HL-60 (cell line): ENCODE measurements at regions not wholly inside any gene's neighbourhood (a gene's known extent, or its start where the extent isn't known, plus 50 kb on each side); places are given as distances from the start of the nearest gene placed in this dataset.

Experiments used
- DNase-seq, 2 experiments: peaks; one replicate each; pipeline ENCODE4 v3.0.0-alpha.2; 2010 to 2020; ENCODE audit warnings: low read depth in 1 of 2, low spot score in 1 of 2
- H3K27ac ChIP-seq: fragments of 250-450 bp; sonication (Bioruptor Pico); replicated peaks from 2 replicates; pipeline ENCODE4 v1.5.1; 2020; ENCODE audit warnings: mild to moderate bottlenecking, moderate library complexity
- H3K27me3 ChIP-seq: fragments of 250-450 bp; sonication (Bioruptor Pico); 2 replicates; pipeline ENCODE4 v1.5.1; 2021; ENCODE audit warnings: mild to moderate bottlenecking, moderate library complexity; ENCODE audit not compliant: insufficient read depth, poor library complexity, severe bottlenecking
- H3K4me3 ChIP-seq: replicated peaks from 2 replicates; pipeline ENCODE4 v1.5.1; 2011; ENCODE audit warnings: mild to moderate bottlenecking, control low read depth, low read length; ENCODE audit not compliant: insufficient read depth
- GABPA ChIP-seq: IDR thresholded peaks from 2 replicates; pipeline ENCODE4 v1.6.1; 2012; ENCODE audit warnings: low read depth
- POLR2AphosphoS5 ChIP-seq: IDR thresholded peaks from 2 replicates; pipeline ENCODE4 v1.6.1; 2012; ENCODE audit warnings: low read depth
- SPI1 ChIP-seq: IDR thresholded peaks from 2 replicates; pipeline ENCODE4 v1.6.1; 2012; ENCODE audit warnings: low read depth, mild to moderate bottlenecking, borderline replicate concordance
- TF ChIP-seq, protein P1 (sequence below): IDR thresholded peaks from one replicate; pipeline ENCODE4 v1.5.1; 2011; ENCODE audit warnings: low read length, control low read depth, inconsistent platforms; ENCODE audit not compliant: insufficient read depth
- TF ChIP-seq, protein P2 (sequence below): IDR thresholded peaks from 2 replicates; pipeline ENCODE4 v1.6.1; 2012; ENCODE audit warnings: low read depth; ENCODE audit not compliant: insufficient replicate concordance

GRCh38 chr11:23079382-23079813, 219.1 kb upstream of the CCDC179 start:
- DNase-seq: no peak
- no peaks in the 10 kb centered on the region for H3K27me3 ChIP-seq
- no peak overlapping the region for H3K4me3 ChIP-seq
- TF ChIP-seq, protein P1, sequence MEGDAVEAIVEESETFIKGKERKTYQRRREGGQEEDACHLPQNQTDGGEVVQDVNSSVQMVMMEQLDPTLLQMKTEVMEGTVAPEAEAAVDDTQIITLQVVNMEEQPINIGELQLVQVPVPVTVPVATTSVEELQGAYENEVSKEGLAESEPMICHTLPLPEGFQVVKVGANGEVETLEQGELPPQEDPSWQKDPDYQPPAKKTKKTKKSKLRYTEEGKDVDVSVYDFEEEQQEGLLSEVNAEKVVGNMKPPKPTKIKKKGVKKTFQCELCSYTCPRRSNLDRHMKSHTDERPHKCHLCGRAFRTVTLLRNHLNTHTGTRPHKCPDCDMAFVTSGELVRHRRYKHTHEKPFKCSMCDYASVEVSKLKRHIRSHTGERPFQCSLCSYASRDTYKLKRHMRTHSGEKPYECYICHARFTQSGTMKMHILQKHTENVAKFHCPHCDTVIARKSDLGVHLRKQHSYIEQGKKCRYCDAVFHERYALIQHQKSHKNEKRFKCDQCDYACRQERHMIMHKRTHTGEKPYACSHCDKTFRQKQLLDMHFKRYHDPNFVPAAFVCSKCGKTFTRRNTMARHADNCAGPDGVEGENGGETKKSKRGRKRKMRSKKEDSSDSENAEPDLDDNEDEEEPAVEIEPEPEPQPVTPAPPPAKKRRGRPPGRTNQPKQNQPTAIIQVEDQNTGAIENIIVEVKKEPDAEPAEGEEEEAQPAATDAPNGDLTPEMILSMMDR: no peak
- TF ChIP-seq POLR2AphosphoS5 (no peak), GABPA (no peak), SPI1 (no peak)
- TF ChIP-seq, protein P2, sequence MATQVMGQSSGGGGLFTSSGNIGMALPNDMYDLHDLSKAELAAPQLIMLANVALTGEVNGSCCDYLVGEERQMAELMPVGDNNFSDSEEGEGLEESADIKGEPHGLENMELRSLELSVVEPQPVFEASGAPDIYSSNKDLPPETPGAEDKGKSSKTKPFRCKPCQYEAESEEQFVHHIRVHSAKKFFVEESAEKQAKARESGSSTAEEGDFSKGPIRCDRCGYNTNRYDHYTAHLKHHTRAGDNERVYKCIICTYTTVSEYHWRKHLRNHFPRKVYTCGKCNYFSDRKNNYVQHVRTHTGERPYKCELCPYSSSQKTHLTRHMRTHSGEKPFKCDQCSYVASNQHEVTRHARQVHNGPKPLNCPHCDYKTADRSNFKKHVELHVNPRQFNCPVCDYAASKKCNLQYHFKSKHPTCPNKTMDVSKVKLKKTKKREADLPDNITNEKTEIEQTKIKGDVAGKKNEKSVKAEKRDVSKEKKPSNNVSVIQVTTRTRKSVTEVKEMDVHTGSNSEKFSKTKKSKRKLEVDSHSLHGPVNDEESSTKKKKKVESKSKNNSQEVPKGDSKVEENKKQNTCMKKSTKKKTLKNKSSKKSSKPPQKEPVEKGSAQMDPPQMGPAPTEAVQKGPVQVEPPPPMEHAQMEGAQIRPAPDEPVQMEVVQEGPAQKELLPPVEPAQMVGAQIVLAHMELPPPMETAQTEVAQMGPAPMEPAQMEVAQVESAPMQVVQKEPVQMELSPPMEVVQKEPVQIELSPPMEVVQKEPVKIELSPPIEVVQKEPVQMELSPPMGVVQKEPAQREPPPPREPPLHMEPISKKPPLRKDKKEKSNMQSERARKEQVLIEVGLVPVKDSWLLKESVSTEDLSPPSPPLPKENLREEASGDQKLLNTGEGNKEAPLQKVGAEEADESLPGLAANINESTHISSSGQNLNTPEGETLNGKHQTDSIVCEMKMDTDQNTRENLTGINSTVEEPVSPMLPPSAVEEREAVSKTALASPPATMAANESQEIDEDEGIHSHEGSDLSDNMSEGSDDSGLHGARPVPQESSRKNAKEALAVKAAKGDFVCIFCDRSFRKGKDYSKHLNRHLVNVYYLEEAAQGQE: no peak
- no peak overlapping the region for H3K27ac ChIP-seq

GRCh38 chr11:23087407-23087806, 227.1 kb upstream of the CCDC179 start:
- TF ChIP-seq, protein P1: no peak
- TF ChIP-seq, protein P2: no peak
- TF ChIP-seq SPI1: no peak
- TF ChIP-seq POLR2AphosphoS5: no peak
- TF ChIP-seq GABPA: no peak
- H3K27me3 ChIP-seq: no peaks in the 10 kb centered on the region
- no peak overlapping the region for H3K27ac ChIP-seq
- no peak for DNase-seq
- H3K4me3 ChIP-seq: no peak overlapping the region

- no peaks in the 10 kb centered on the region for H3K27me3 ChIP-seq
- TF ChIP-seq, protein P2: no peak
- TF ChIP-seq, protein P1: no peak
- TF ChIP-seq SPI1: no peak
- no peak for TF ChIP-seq POLR2AphosphoS5
- no peak for TF ChIP-seq GABPA
- H3K27ac ChIP-seq: no peak overlapping the region
- DNase-seq: no peak
- H3K4me3 ChIP-seq: no peak overlapping the region
Observed at GRCh38 chr11:23090659-23091058, 230.4 kb upstream of the CCDC179 start.
